ENCODE measurements at regions not wholly inside any gene's neighbourhood (a gene's known extent, or its start where the extent isn't known, plus 50 kb on each side); places are given as distances from the start of the nearest gene placed in this dataset.

- DNase-seq (ENCODE audit: low read depth, low spot score), result no peak
- TF ChIP-seq, protein P1, sequence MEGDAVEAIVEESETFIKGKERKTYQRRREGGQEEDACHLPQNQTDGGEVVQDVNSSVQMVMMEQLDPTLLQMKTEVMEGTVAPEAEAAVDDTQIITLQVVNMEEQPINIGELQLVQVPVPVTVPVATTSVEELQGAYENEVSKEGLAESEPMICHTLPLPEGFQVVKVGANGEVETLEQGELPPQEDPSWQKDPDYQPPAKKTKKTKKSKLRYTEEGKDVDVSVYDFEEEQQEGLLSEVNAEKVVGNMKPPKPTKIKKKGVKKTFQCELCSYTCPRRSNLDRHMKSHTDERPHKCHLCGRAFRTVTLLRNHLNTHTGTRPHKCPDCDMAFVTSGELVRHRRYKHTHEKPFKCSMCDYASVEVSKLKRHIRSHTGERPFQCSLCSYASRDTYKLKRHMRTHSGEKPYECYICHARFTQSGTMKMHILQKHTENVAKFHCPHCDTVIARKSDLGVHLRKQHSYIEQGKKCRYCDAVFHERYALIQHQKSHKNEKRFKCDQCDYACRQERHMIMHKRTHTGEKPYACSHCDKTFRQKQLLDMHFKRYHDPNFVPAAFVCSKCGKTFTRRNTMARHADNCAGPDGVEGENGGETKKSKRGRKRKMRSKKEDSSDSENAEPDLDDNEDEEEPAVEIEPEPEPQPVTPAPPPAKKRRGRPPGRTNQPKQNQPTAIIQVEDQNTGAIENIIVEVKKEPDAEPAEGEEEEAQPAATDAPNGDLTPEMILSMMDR (IDR thresholded peaks at IDR 0.05; ENCODE audit: low read depth, low read length), result no peak
- ChIA-PET POLR2A (no interaction called here), CTCF (no interaction called here)
- H3K9me3 ChIP-seq (ENCODE audit: control insufficient read depth, insufficient read depth, low read length), result no peaks in the 10 kb centered on the region; the same call in 1 of the 2 replicates
- H3K4me3 ChIP-seq (ENCODE audit: low read depth, low read length), result no peak overlapping the region
- no peak overlapping the region for H3K27ac ChIP-seq (ENCODE audit: low read depth, low read length)
- no peaks in the 10 kb centered on the region for H3K27me3 ChIP-seq (ENCODE audit: control insufficient read depth, insufficient read depth, low read length)
Measured at GRCh38 chr3:89971329-89971728, 863.9 kb downstream of the EPHA3 start.

- Histone ChIP-seq H3K4me3 (ENCODE audit: low read depth, low read length) (no peak overlapping the region), H3K9me3 (ENCODE audit: control insufficient read depth, insufficient read depth, low read length) (no peaks in the 10 kb centered on the region; the same call in 1 of the 2 replicates), H3K27me3 (ENCODE audit: control insufficient read depth, insufficient read depth, low read length) (no peaks in the 10 kb centered on the region), H3K27ac (ENCODE audit: low read depth, low read length) (no peak overlapping the region)
- ChIA-PET CTCF (no interaction called here), POLR2A (no interaction called here)
- no peak for DNase-seq (ENCODE audit: low read depth, low spot score)
- TF ChIP-seq, protein P1 (IDR thresholded peaks at IDR 0.05; ENCODE audit: low read depth, low read length), result no peak
Measured at GRCh38 chr3:89973156-89973555, 865.7 kb downstream of the EPHA3 start.

- DNase-seq (ENCODE audit: low read depth, low spot score), result no peak
- H3K9me3 ChIP-seq (ENCODE audit: control insufficient read depth, insufficient read depth, low read length), result no peaks in the 10 kb centered on the region
- TF ChIP-seq, protein P1 (IDR thresholded peaks at IDR 0.05; ENCODE audit: low read depth, low read length), result no peak
- H3K27ac ChIP-seq (ENCODE audit: low read depth, low read length), result no peak overlapping the region
- no peak overlapping the region for H3K4me3 ChIP-seq (ENCODE audit: low read depth, low read length)
- ChIA-PET POLR2A (no interaction called here), CTCF (no interaction called here)
- no peaks in the 10 kb centered on the region for H3K27me3 ChIP-seq (ENCODE audit: control insufficient read depth, insufficient read depth, low read length)
Measured at GRCh38 chr3:89974903-89975519, 867.6 kb downstream of the EPHA3 start.

GRCh38 chr3:89983449-89983848 lies 876.0 kb downstream of the EPHA3 start:
- TF ChIP-seq, protein P1 (IDR thresholded peaks at IDR 0.05; ENCODE audit: low read depth, low read length), result no peak
- ChIA-PET CTCF (interaction anchor here (0.5 kb wide), 1 partner anchor 85 kb away, joined by 3 read pairs; no protein-coding TSS in a partner anchor), POLR2A (no interaction called here)
- DNase-seq (ENCODE audit: low read depth, low spot score), result no peak
- Histone ChIP-seq H3K9me3 (ENCODE audit: control insufficient read depth, insufficient read depth, low read length) (no peaks in the 10 kb centered on the region), H3K4me3 (ENCODE audit: low read depth, low read length) (no peak overlapping the region), H3K27me3 (ENCODE audit: control insufficient read depth, insufficient read depth, low read length) (no peaks in the 10 kb centered on the region), H3K27ac (ENCODE audit: low read depth, low read length) (no peak overlapping the region)

- no peaks in the 10 kb centered on the region for H3K27me3 ChIP-seq (ENCODE audit: control insufficient read depth, insufficient read depth, low read length)
- H3K27ac ChIP-seq (ENCODE audit: low read depth, low read length), result no peak overlapping the region
- ChIA-PET CTCF (no interaction called here), POLR2A (no interaction called here)
- TF ChIP-seq, protein P1 (IDR thresholded peaks at IDR 0.05; ENCODE audit: low read depth, low read length), result no peak
- no peak for DNase-seq (ENCODE audit: low read depth, low spot score)
- no peaks in the 10 kb centered on the region for H3K9me3 ChIP-seq (ENCODE audit: control insufficient read depth, insufficient read depth, low read length)
- no peak overlapping the region for H3K4me3 ChIP-seq (ENCODE audit: low read depth, low read length)
Measured at GRCh38 chr3:90005281-90005847, 897.9 kb downstream of the EPHA3 start.
